Testis (tissue), 2 donors: ENCODE measurements at regions not wholly inside any gene's neighbourhood (a gene's known extent, or its start where the extent isn't known, plus 50 kb on each side); places are given as distances from the start of the nearest gene placed in this dataset.

ENCODE experiments used
- CTCF ChIP-seq, 3 experiments: fragments of 450-650 bp in 2 of 3; fragments of 200-600 bp in 1 of 3; sonication (generic) in 1 of 3; IDR thresholded peaks; one replicate each; pipeline ENCODE4 v1.5.1; 2016 to 2019; ENCODE audit warnings: antibody characterized with exemption in 3 of 3, mild to moderate bottlenecking in 2 of 3, moderate library complexity in 1 of 3
- POLR2A ChIP-seq: fragments of 450-650 bp; IDR thresholded peaks from one replicate; pipeline ENCODE4 v1.6.1; 2017; ENCODE audit warnings: antibody characterized with exemption, mild to moderate bottlenecking, moderate library complexity

- no peak for TF ChIP-seq CTCF (IDR thresholded peaks at IDR 0.05)
- TF ChIP-seq POLR2A: no peak
Observed at GRCh38 chr11:24078018-24078417, 418.8 kb upstream of the LUZP2 start.
